Adipocyte (in vitro differentiated cells): ENCODE measurements at regions not wholly inside any gene's neighbourhood (a gene's known extent, or its start where the extent isn't known, plus 50 kb on each side); places are given as distances from the start of the nearest gene placed in this dataset.

Source experiments
- DNase-seq: peaks from one replicate; pipeline ENCODE4 v3.0.0-alpha.2; 2015; ENCODE audit warnings: low read depth
- H3K27me3 ChIP-seq: replicated peaks from 2 replicates; pipeline ENCODE4 v1.7.0; 2013; ENCODE audit warnings: mild to moderate bottlenecking, low read length, moderate library complexity; ENCODE audit not compliant: control insufficient read depth, insufficient read depth
- H3K36me3 ChIP-seq: 2 replicates; pipeline ENCODE4 v1.7.0; 2013; ENCODE audit warnings: low read length, mild to moderate bottlenecking, moderate library complexity; ENCODE audit not compliant: control insufficient read depth, insufficient read depth, severe bottlenecking
- H3K4me1 ChIP-seq: 2 replicates; pipeline ENCODE4 v1.7.0; 2013; ENCODE audit warnings: mild to moderate bottlenecking, low read length, moderate library complexity; ENCODE audit not compliant: control insufficient read depth, insufficient read depth
- H3K4me3 ChIP-seq: 2 replicates; pipeline ENCODE4 v1.7.0; 2013; ENCODE audit warnings: mild to moderate bottlenecking, low read length, moderate library complexity
- H3K9ac ChIP-seq: 2 replicates; pipeline ENCODE4 v1.7.0; 2013; ENCODE audit warnings: mild to moderate bottlenecking, low read length, moderate library complexity
- H3K9me3 ChIP-seq: 2 replicates; pipeline ENCODE4 v1.7.0; 2013; ENCODE audit warnings: mild to moderate bottlenecking, low read length, moderate library complexity; ENCODE audit not compliant: control insufficient read depth

DNA sequence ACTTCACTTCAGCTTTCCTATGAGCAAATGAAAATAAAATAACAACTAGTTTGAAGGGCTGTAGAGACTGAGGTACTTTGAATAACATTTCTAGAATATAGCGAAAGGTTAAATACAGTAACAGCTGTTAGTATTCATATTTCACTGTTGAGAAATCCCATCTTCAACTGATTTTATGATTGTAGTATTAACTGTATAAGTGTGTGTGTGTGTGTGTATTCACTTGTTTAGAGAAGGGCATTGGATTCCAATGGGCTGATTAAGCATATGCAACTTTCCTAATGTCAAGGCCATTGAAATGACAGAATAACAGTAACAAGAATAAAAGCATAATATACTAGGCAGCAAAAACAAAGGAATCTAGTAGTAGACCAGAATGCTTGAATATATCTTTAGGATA is 957.5 kb upstream of the EPHA7 start:
- H3K4me1 ChIP-seq, result no peaks in the 10 kb centered on the region
- H3K4me3 ChIP-seq, result no peak overlapping the region
- DNase-seq, result no peak
- no peaks in the 10 kb centered on the region for H3K9me3 ChIP-seq
- H3K36me3 ChIP-seq, result no peaks in the 10 kb centered on the region
- no peaks in the 10 kb centered on the region for H3K27me3 ChIP-seq
- H3K9ac ChIP-seq, result no peak overlapping the region

DNA sequence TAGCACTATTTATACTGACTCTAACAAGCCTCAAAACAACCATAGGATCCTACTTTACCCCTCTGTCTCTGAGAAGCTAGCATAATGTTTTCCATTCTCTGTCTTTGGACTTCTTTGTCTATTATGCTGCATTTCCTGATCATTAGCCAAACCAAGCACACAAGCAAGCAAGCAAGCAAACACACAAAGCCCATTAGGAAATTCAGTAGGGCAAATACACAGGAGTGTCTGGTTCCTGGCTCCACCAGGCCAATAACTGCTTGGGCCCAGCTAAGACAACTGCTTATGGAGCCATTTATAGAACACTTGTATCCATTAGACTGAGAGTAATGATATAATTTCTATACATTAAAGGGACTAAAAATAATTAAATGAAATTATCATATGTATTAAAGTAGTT is 952.9 kb upstream of the EPHA7 start:
- Histone ChIP-seq H3K36me3 (no peaks in the 10 kb centered on the region), H3K4me1 (no peaks in the 10 kb centered on the region), H3K27me3 (no peaks in the 10 kb centered on the region), H3K4me3 (no peak overlapping the region), H3K9ac (no peak overlapping the region), H3K9me3 (no peaks in the 10 kb centered on the region)
- no peak for DNase-seq

DNA sequence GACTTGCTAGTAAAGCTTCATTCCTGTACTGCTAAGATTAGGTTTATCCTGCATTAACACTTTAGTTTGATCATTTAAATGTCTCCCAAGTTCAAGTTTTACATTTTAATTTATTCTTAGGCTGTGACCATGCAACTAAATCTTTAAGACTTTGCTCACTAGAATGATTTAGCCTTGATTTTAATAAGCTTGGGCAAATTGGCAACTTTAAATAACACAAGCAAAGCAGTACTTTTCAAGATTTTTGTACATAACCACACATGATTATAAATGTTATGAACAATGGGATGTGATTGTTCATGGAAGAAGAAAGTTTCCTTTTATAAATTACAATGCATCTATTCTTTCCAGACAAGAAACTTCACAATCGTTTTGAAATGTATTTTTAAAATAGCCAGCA is 948.0 kb upstream of the EPHA7 start:
- Histone ChIP-seq H3K36me3 (no peaks in the 10 kb centered on the region), H3K9me3 (no peaks in the 10 kb centered on the region), H3K4me1 (no peaks in the 10 kb centered on the region), H3K4me3 (no peak overlapping the region), H3K27me3 (no peaks in the 10 kb centered on the region), H3K9ac (no peak overlapping the region)
- DNase-seq, result no peak

DNA sequence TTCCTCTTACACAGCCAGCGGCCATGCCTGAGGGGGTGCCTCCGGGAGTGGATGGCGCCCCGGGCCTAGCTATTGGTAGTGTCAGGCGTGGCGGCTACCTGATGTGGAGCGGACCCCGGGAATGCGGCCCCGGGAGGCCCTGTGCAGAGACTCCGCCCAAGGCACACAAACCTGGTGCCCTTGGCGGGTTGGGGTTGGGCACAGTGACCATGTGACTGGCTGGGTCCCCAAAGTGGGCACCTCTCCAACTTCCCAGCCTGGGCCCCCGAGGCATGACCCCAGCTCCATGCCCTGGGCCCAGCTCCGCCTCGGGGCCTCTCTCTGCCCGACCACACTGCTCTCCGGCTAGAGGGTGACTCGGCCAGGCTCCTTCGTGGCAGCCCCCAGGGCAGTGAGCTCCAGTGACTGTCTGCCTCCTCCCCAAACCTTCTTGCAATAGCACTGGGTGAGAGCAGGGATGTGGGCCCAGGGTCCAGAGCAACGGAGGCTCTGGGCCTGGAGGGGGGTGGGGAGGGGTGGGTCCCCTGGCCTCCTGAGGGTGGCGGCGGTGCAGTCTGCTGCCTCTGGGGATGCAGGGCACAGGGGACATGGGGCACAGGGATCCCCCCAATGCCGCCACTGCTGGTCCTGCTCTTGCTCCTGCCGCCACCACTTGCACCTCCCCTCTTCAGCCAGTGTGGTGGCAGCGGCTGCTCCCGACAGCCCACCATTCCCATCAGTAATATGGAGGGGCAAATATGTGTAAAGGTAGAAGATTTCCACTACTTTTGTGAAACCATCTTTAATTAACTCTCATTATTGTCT is 942.9 kb upstream of the EPHA7 start:
- Histone ChIP-seq H3K4me3 (no peak overlapping the region), H3K27me3 (no peaks in the 10 kb centered on the region), H3K9me3 (no peaks in the 10 kb centered on the region), H3K36me3 (no peaks in the 10 kb centered on the region), H3K9ac (no peak overlapping the region), H3K4me1 (no peaks in the 10 kb centered on the region)
- no peak for DNase-seq

DNA sequence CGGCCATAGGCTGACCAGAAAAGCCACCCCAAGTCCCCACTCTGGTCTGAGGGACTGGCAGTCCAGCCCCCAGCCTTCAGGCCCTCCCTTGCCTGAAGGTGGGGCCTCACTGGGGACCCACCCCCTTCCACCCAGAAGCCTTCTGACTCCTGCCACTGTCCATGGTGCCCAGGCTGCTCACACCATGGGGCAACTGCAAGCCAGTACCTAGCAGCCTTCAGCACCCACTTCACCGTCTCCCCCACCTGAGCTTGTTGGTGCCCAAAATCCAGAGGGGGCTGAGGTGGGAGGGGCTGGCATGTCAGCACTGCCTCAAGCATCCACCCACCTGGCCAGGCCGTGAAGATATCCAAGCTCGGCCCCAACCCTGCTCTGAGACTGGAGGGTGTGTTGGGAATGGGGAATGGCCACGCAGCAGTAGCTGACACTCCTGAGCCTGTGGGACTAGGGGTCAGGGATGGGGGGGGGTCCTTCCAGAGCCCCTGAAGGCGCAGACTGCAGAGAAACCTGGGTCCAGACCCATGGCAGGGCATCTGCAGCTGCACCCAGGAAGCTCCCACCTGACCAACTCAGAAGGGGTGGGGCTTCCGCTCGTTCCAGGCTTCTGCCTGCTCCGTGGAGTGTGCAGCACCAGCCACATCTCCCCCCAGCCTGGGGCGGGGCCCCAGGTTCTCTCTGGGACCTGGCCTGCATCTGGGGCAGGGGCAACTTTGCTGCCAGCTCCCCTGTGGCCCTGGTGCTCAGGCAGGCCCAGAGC is 942.1 kb upstream of the EPHA7 start:
- Histone ChIP-seq H3K27me3 (no peaks in the 10 kb centered on the region), H3K4me3 (no peak overlapping the region), H3K4me1 (no peaks in the 10 kb centered on the region), H3K9me3 (no peaks in the 10 kb centered on the region), H3K36me3 (no peaks in the 10 kb centered on the region), H3K9ac (no peak overlapping the region)
- DNase-seq, result no peak

DNA sequence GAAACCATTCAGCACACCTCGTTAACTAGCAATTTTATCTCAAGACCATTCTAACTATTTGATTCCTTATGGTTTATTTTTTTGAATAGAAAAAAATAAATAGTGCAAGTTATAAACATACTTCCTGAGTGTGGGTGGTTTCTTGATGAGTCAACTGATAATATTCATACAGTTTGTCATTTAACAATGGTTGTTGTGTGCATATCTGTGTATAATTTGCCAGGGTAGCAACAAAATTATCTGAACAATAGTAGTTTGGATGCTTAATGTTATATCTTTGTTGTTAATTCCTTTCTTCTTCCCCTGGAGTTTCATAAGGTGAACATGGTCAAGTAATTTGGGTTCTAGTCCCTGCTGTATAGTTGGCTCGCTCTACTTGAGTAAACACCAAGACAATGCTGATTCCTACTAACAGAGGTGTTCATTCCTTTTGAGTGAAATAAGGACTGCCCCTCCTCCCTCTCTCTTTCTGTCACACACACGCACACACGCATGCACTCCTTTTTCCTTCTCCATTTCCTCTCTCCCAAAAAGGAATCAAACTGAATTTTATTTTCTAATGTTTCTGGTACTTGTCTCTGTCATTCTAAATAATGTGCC is 938.1 kb upstream of the EPHA7 start:
- H3K9ac ChIP-seq, result no peak overlapping the region
- no peaks in the 10 kb centered on the region for H3K9me3 ChIP-seq
- no peaks in the 10 kb centered on the region for H3K27me3 ChIP-seq
- no peaks in the 10 kb centered on the region for H3K4me1 ChIP-seq
- no peak for DNase-seq
- no peaks in the 10 kb centered on the region for H3K36me3 ChIP-seq
- H3K4me3 ChIP-seq, result no peak overlapping the region

DNA sequence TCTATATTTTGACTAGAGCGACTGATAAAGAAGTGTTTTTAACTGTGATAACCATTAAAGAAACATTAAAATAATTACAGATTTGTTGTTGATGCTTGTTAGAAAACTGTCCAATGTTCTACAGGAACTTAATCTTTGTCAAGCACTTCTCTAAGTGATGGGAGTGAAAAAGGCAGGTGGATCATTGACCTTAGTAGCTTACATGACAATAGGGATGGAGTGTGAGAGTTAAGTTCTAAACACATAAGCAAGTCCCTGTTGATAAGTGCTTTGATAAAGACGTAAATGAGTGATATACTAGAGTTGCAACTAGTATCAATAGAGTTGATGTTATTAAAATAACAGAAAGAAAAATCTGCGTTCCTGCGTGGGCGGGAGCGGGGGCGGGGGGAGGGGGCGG is 931.5 kb upstream of the EPHA7 start:
- no peak for DNase-seq
- no peaks in the 10 kb centered on the region for H3K27me3 ChIP-seq
- no peaks in the 10 kb centered on the region for H3K36me3 ChIP-seq
- H3K4me1 ChIP-seq, result no peaks in the 10 kb centered on the region
- H3K9ac ChIP-seq, result no peak overlapping the region
- no peak overlapping the region for H3K4me3 ChIP-seq
- no peaks in the 10 kb centered on the region for H3K9me3 ChIP-seq

DNA sequence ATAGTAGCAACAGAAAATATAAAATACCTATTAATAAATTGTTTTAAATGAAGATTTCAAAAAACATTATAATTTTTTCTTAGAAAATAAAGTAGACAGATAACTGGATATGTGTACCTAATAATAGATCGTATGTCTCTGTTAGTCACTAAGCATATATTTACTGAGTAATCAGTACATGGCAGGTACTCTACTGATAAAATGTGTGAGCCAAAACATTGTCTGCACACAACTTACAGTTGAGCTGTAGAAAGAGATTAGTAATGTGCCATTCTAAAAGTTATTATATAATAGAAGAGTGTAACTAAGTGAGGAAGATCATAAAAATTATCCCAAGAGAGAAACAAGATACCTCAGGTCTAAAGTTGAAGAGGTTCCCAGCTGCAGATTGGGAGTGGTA is 929.9 kb upstream of the EPHA7 start:
- Histone ChIP-seq H3K4me1 (no peaks in the 10 kb centered on the region), H3K36me3 (no peaks in the 10 kb centered on the region), H3K4me3 (no peak overlapping the region), H3K9ac (no peak overlapping the region), H3K9me3 (no peaks in the 10 kb centered on the region), H3K27me3 (no peaks in the 10 kb centered on the region)
- no peak for DNase-seq

DNA sequence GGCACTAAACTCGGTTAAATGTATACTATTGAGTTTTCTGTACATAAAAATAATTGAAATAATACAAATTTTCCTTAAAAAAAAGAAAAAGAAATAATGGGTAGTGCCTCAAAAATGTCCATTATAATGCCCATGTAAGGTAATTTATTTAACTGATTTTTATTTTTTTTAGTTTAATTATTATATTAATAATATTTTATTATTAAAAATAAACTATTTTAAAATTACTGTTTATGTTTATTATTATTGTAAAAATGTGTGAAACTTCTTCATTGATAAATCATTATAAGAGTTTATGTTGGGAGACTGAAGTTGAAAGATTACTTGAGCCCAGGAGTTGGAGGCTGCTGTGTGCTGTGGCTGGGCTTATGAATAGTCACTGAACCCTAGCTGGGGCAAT is 925.5 kb upstream of the EPHA7 start:
- Histone ChIP-seq H3K9ac (no peak overlapping the region), H3K36me3 (no peaks in the 10 kb centered on the region), H3K4me3 (no peak overlapping the region), H3K27me3 (no peaks in the 10 kb centered on the region), H3K9me3 (no peaks in the 10 kb centered on the region), H3K4me1 (no peaks in the 10 kb centered on the region)
- no peak for DNase-seq

DNA sequence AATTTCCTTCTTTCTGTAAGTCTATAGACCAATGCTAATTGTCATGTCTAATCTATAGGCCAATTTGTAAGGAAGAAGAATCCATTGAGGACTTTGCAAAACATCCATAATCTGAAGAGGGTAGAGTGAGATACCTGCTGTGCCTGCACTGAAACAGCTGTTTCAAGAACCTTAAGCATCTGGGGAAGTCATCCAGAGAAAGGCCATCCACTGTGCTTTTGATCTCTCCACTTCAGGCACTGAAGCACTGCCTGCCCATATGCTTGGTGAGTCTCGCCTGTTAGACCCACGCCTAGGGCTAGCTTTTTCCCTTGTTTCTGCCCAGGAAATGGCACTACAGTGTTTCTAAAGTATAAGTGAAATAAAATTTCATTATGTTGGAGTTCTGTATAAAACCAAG is 921.8 kb upstream of the EPHA7 start:
- no peak overlapping the region for H3K4me3 ChIP-seq
- H3K9me3 ChIP-seq, result no peaks in the 10 kb centered on the region
- no peaks in the 10 kb centered on the region for H3K36me3 ChIP-seq
- no peak for DNase-seq
- no peaks in the 10 kb centered on the region for H3K27me3 ChIP-seq
- no peak overlapping the region for H3K9ac ChIP-seq
- no peaks in the 10 kb centered on the region for H3K4me1 ChIP-seq

DNA sequence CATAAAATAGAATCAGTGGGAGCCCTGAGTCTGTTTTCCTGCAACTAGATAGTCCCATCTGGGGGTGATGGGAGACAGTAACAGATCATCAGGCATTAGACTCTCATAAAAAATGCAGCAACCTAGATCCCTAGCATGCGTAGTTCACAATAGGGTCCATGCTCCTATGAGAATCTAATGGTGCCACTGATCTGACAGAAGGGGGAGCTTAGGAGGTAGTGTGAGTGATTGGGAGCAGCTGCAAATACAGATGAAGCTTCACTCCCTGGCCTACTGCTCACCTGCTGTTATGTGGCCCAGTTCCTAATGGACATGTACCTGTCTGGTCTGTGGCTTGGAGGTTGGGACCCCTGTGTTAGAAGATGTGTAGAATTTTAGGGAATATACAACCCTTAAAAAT is 904.5 kb upstream of the EPHA7 start:
- no peak for DNase-seq
- Histone ChIP-seq H3K9ac (no peak overlapping the region), H3K9me3 (no peaks in the 10 kb centered on the region), H3K36me3 (no peaks in the 10 kb centered on the region), H3K27me3 (no peaks in the 10 kb centered on the region), H3K4me3 (no peak overlapping the region), H3K4me1 (no peaks in the 10 kb centered on the region)
